ENCODE measurements at regions not wholly inside any gene's neighbourhood (a gene's known extent, or its start where the extent isn't known, plus 50 kb on each side); places are given as distances from the start of the nearest gene placed in this dataset.

- no peaks in the 10 kb centered on the region for H3K9me3 ChIP-seq (ENCODE audit: low read depth, low read length)
- H3K27ac ChIP-seq: no peak overlapping the region
- H3K9ac ChIP-seq (ENCODE audit: insufficient read length): no peak overlapping the region
- H3K4me3 ChIP-seq: no peak overlapping the region
- TF ChIP-seq FOXP2 (optimal IDR thresholded peaks at IDR 0.05; ENCODE audit: control extremely low read depth, extremely low read length, insufficient read depth): no peak
- no peak for TF ChIP-seq POLR2AphosphoS5 (IDR thresholded peaks at IDR 0.05; ENCODE audit: borderline replicate concordance, low read depth, low read length)
- no peak for TF ChIP-seq EZH2 (IDR thresholded peaks at IDR 0.05)
- DNase-seq (ENCODE audit: low read depth, low spot score): no peak
- no peaks in the 10 kb centered on the region for H3K36me3 ChIP-seq (ENCODE audit: insufficient read depth, low read length)
These were observed 782.8 kb downstream of the RAB28 start for GRCh38 chr4:12701384-12701783.

DNA sequence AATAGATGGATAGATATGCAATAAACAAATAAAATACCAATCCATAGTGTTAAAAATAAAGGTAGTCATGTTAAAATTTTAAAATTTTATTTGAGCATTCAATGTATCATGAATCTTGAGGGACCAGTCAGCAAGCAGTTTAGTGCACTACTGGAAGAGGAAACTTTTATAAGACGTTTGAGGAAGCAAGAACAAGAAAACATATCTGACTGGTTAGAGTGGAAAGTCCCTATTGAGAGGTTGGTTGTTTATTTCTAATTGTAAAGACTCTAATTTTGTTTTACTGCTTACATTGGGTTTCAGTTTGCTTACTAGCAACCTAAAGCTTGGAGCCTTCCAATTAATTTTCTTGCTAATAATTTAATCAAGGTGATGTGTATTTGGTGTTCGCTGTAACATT is 786.2 kb downstream of the RAB28 start:
- DNase-seq (ENCODE audit: low read depth, low spot score): no peak
- H3K27ac ChIP-seq: no peak overlapping the region
- H3K36me3 ChIP-seq (ENCODE audit: insufficient read depth, low read length): no peaks in the 10 kb centered on the region
- no peak for TF ChIP-seq EZH2 (IDR thresholded peaks at IDR 0.05)
- TF ChIP-seq POLR2AphosphoS5 (IDR thresholded peaks at IDR 0.05; ENCODE audit: borderline replicate concordance, low read depth, low read length): no peak
- no peak for TF ChIP-seq FOXP2 (optimal IDR thresholded peaks at IDR 0.05; ENCODE audit: control extremely low read depth, extremely low read length, insufficient read depth)
- H3K9ac ChIP-seq (ENCODE audit: insufficient read length): no peak overlapping the region
- H3K4me3 ChIP-seq: no peak overlapping the region
- no peaks in the 10 kb centered on the region for H3K9me3 ChIP-seq (ENCODE audit: low read depth, low read length)

GRCh38 chr4:12692815-12693214 is 791.3 kb downstream of the RAB28 start:
- H3K9me3 ChIP-seq (ENCODE audit: low read depth, low read length): no peaks in the 10 kb centered on the region
- TF ChIP-seq FOXP2 (optimal IDR thresholded peaks at IDR 0.05; ENCODE audit: control extremely low read depth, extremely low read length, insufficient read depth) (no peak), EZH2 (IDR thresholded peaks at IDR 0.05) (no peak), POLR2AphosphoS5 (IDR thresholded peaks at IDR 0.05; ENCODE audit: borderline replicate concordance, low read depth, low read length) (no peak)
- no peak overlapping the region for H3K27ac ChIP-seq
- no peaks in the 10 kb centered on the region for H3K36me3 ChIP-seq (ENCODE audit: insufficient read depth, low read length)
- DNase-seq (ENCODE audit: low read depth, low spot score): no peak
- no peak overlapping the region for H3K9ac ChIP-seq (ENCODE audit: insufficient read length)
- no peak overlapping the region for H3K4me3 ChIP-seq

GRCh38 chr4:12691168-12691567 is 793.0 kb downstream of the RAB28 start:
- H3K27ac ChIP-seq: no peak overlapping the region
- no peak overlapping the region for H3K4me3 ChIP-seq
- no peaks in the 10 kb centered on the region for H3K36me3 ChIP-seq (ENCODE audit: insufficient read depth, low read length)
- no peak for TF ChIP-seq EZH2 (IDR thresholded peaks at IDR 0.05)
- no peak for TF ChIP-seq FOXP2 (optimal IDR thresholded peaks at IDR 0.05; ENCODE audit: control extremely low read depth, extremely low read length, insufficient read depth)
- TF ChIP-seq POLR2AphosphoS5 (IDR thresholded peaks at IDR 0.05; ENCODE audit: borderline replicate concordance, low read depth, low read length): no peak
- DNase-seq (ENCODE audit: low read depth, low spot score): no peak
- H3K9me3 ChIP-seq (ENCODE audit: low read depth, low read length): no peaks in the 10 kb centered on the region
- no peak overlapping the region for H3K9ac ChIP-seq (ENCODE audit: insufficient read length)

DNA sequence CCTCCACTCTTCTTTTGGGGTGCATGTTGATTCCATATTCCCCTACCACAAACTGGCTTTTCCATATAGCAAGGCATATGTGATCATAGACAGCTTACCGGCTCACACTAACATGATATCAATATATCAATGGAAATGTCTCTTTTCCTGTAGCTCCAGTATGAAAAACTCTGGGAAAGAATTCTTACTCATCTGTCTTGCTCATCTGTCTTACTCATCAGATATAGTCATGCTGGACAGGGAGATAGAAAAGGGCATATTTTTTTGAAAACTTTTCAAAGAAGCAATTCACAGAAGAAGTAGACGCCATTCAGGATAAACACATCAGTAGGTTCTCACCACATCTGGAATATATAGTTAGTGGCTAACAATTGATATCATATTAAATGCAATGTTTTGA is 794.7 kb downstream of the RAB28 start:
- H3K4me3 ChIP-seq: no peak overlapping the region
- H3K9ac ChIP-seq (ENCODE audit: insufficient read length): no peak overlapping the region
- H3K27ac ChIP-seq: no peak overlapping the region
- H3K36me3 ChIP-seq (ENCODE audit: insufficient read depth, low read length): no peaks in the 10 kb centered on the region
- DNase-seq (ENCODE audit: low read depth, low spot score): no peak
- H3K9me3 ChIP-seq (ENCODE audit: low read depth, low read length): no peaks in the 10 kb centered on the region
- TF ChIP-seq EZH2 (IDR thresholded peaks at IDR 0.05): no peak
- no peak for TF ChIP-seq POLR2AphosphoS5 (IDR thresholded peaks at IDR 0.05; ENCODE audit: borderline replicate concordance, low read depth, low read length)
- no peak for TF ChIP-seq FOXP2 (optimal IDR thresholded peaks at IDR 0.05; ENCODE audit: control extremely low read depth, extremely low read length, insufficient read depth)

DNA sequence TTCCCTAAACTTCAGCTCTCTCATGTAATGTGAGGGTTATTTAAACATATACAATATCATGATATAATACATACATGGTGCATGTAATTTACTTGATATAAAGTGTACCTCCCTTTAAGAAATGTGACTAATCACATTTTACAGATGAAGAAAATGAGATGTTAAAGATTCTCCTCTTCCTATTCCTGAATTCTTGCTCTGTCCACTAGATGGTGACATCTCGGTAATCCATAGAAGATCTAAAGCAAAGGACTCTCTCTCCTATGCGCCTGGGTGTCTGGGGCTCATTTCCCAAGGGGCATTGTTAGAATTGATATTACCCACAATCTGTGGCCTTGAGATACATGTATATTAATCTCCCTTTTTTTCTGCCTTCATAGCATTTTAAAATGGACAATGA is 804.9 kb downstream of the RAB28 start:
- no peak overlapping the region for H3K9ac ChIP-seq (ENCODE audit: insufficient read length)
- no peak for TF ChIP-seq POLR2AphosphoS5 (IDR thresholded peaks at IDR 0.05; ENCODE audit: borderline replicate concordance, low read depth, low read length)
- DNase-seq (ENCODE audit: low read depth, low spot score): no peak
- no peaks in the 10 kb centered on the region for H3K9me3 ChIP-seq (ENCODE audit: low read depth, low read length)
- no peaks in the 10 kb centered on the region for H3K36me3 ChIP-seq (ENCODE audit: insufficient read depth, low read length)
- no peak overlapping the region for H3K4me3 ChIP-seq
- H3K27ac ChIP-seq: no peak overlapping the region

DNA sequence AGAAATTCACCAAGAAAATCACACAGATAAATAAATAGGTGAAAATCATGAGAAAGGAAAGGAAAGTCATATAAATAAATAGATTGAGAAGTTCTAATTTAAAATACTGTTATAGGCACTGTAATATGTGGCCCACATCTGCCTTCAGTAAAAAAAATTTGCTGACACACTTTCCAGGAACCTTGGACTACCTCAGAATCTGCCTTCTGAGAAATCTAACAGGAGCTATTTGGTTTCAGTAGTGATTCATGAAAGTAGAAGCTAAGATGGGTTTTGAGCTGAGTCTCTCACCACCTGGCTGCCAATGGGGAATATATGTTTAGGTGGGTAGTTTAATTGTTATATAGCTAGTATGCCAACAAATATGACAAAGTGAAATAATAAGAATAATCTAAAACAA is 810.0 kb downstream of the RAB28 start:
- TF ChIP-seq EZH2 (IDR thresholded peaks at IDR 0.05): no peak
- no peak for TF ChIP-seq POLR2AphosphoS5 (IDR thresholded peaks at IDR 0.05; ENCODE audit: borderline replicate concordance, low read depth, low read length)
- TF ChIP-seq FOXP2 (optimal IDR thresholded peaks at IDR 0.05; ENCODE audit: control extremely low read depth, extremely low read length, insufficient read depth): no peak
- no peaks in the 10 kb centered on the region for H3K36me3 ChIP-seq (ENCODE audit: insufficient read depth, low read length)
- no peak for DNase-seq (ENCODE audit: low read depth, low spot score)
- H3K4me3 ChIP-seq: no peak overlapping the region
- H3K9ac ChIP-seq (ENCODE audit: insufficient read length): no peak overlapping the region
- no peak overlapping the region for H3K27ac ChIP-seq
- H3K9me3 ChIP-seq (ENCODE audit: low read depth, low read length): no peaks in the 10 kb centered on the region

DNA sequence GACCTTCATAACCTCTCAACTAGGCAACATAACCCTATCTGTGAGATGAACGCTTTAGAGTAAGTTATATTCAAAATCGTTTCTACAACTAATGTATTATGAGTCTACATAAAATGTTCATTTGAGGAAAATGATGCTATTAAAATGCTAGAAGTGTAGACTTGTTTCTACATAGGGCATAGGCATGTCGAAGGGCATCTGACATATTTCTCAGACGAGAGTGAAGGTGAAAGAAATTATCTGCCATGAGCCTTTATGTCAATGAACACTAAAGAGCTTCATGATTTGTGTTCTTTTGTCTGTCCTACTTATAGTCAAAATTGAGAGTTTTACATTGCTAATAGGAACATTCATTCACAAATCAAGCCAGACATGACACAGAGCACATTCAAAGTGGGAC is 811.8 kb downstream of the RAB28 start:
- no peak for DNase-seq (ENCODE audit: low read depth, low spot score)
- no peaks in the 10 kb centered on the region for H3K36me3 ChIP-seq (ENCODE audit: insufficient read depth, low read length)
- no peak for TF ChIP-seq EZH2 (IDR thresholded peaks at IDR 0.05)
- TF ChIP-seq POLR2AphosphoS5 (IDR thresholded peaks at IDR 0.05; ENCODE audit: borderline replicate concordance, low read depth, low read length): no peak
- TF ChIP-seq FOXP2 (optimal IDR thresholded peaks at IDR 0.05; ENCODE audit: control extremely low read depth, extremely low read length, insufficient read depth): no peak

GRCh38 chr4:12658146-12658545 is 826.0 kb downstream of the RAB28 start:
- Histone ChIP-seq H3K36me3 (ENCODE audit: insufficient read depth, low read length) (no peaks in the 10 kb centered on the region), H3K4me3 (no peak overlapping the region), H3K27ac (no peak overlapping the region), H3K9me3 (ENCODE audit: low read depth, low read length) (no peaks in the 10 kb centered on the region), H3K9ac (ENCODE audit: insufficient read length) (no peak overlapping the region)
- TF ChIP-seq EZH2 (IDR thresholded peaks at IDR 0.05) (no peak), POLR2AphosphoS5 (IDR thresholded peaks at IDR 0.05; ENCODE audit: borderline replicate concordance, low read depth, low read length) (no peak), FOXP2 (optimal IDR thresholded peaks at IDR 0.05; ENCODE audit: control extremely low read depth, extremely low read length, insufficient read depth) (no peak)
- DNase-seq (ENCODE audit: low read depth, low spot score): no peak

More for the DNA sequence above, 811.8 kb downstream of the RAB28 start:
- Histone ChIP-seq H3K9ac (ENCODE audit: insufficient read length) (no peak overlapping the region), H3K4me3 (no peak overlapping the region), H3K9me3 (ENCODE audit: low read depth, low read length) (no peaks in the 10 kb centered on the region), H3K27ac (no peak overlapping the region)
